HG03108 (cell line): ENCODE measurements at regions not wholly inside any gene's neighbourhood (a gene's known extent, or its start where the extent isn't known, plus 50 kb on each side); places are given as distances from the start of the nearest gene placed in this dataset.

Experiments used
- ATAC-seq: cut with Tn5 transposase; IDR thresholded peaks from one replicate; pipeline ENCODE4 v1.9.1; 2021; ENCODE audit warnings: moderate library complexity; ENCODE audit not compliant: unreplicated experiment

- ATAC-seq = no peak
Measured at GRCh38 chr7:41255113-41255512, 447.8 kb downstream of the INHBA start.

DNA sequence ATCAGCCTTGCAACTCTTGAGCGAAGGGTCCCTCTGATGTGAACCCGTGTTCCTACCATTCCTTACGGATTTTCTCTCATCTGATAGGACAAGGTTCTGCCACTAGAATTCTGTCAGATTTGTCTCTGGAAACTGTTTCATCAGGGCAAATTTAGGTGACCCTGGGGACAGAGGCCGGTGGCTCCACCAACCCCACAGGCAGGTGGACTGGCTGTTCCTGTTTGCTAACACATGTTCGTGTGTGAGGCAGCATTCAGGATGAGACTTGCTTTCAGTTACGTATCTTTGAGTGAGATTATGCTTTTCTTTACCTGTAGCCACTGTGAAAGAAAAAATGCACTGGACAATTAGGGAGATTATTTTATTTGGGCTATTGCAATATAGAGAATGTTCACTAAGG lies 449.9 kb downstream of the INHBA start:
- no peak for ATAC-seq

- ATAC-seq = no peak
Measured at GRCh38 chr7:41252551-41252950, 450.3 kb downstream of the INHBA start.

DNA sequence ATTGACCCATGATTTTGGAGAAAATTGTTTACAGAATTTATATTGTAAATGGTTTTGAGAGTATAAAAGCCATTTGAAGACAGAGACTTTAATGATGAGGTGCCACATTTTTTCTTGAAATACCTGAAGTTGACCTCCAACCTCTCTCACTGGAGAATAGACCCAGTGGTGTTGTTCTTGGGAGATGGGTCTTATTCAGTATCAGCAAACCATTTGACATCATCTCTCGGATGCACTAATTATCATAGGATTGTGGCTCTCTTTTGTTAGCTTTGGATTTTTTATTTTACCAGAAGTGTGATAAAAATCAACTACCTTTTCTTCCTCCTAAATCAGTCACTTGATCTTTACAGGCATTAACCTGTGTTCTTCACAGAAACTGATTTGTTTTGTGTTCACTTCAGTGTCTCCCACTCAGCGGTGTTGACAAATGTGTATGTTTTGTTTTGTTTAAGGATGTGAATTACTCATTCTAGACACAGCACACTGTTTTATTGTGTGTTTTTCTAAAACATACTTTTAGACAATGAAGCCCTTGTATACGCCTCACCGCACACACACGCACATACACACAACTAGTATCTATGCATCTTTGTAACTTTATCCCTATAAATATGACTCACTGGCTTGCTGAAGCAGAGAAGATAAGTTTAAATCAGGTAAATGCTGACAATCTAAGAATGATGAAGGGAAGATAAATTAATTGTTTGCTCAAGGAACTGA lies 455.6 kb downstream of the INHBA start:
- no peak for ATAC-seq

DNA sequence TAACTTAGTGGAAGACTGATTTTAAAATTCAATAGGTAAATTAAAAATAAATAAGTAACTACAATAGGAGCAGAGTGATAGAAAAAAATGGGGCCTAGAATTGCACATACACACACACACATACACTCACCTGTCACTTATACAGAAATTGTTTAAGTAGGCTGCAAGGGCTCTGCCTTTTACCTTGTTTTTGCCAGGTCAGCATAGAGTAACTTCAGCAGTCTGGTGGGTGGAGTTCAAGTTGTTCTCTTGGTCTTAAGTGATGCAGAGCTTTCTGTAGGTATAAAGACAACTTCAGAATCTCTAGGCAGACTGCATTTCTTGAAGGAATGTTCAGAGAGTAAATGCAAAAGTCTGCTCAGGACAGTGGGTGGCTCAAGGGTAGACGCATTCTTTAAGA lies 457.0 kb downstream of the INHBA start:
- ATAC-seq = no peak

DNA sequence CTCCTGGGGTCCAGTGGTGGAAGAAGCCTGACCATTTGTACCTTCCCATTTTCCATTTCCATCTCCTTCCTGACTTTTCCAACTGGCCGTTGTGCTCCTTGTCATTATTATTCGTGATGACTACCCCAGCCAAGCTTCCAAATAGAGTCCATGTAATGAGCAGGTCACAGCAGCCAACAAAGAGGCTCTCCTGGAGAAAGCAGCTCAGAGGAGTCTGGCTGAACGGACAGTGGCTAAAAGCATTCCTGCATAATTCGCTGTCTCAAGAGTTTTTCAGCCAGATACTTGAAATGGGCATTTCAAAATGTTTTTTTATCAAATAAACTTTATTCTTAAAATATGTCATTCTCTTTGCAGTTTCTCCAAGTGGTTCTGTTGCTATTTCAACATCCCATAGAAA lies 458.6 kb downstream of the INHBA start:
- no peak for ATAC-seq

GRCh38 chr7:41241641-41242040 lies 461.2 kb downstream of the INHBA start:
- no peak for ATAC-seq

DNA sequence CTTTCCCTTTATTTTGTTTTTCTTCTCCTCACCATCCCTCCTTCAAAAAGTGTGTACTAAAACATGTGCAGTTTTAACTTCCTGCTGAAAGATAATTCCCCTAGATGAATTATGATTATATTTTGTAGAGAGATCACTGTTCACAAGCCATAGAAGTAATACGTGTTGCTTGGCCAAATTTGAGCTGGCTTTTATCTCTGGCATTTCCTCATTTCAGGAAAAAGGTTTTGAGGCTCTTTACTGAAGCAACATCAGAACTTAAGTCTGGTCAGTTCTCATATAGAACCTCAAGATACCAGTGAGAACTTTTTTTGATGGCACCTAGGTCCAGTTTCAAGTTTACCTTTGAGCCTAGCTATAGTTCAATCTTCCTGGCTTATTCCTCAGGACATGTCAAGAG lies 463.3 kb downstream of the INHBA start:
- ATAC-seq = no peak

- no peak for ATAC-seq
Measured at GRCh38 chr7:41238851-41239331, 464.0 kb downstream of the INHBA start.

- ATAC-seq = no peak
Measured at GRCh38 chr7:41237956-41238355, 464.9 kb downstream of the INHBA start.

GRCh38 chr7:41232086-41232485 lies 470.8 kb downstream of the INHBA start:
- ATAC-seq = no peak

DNA sequence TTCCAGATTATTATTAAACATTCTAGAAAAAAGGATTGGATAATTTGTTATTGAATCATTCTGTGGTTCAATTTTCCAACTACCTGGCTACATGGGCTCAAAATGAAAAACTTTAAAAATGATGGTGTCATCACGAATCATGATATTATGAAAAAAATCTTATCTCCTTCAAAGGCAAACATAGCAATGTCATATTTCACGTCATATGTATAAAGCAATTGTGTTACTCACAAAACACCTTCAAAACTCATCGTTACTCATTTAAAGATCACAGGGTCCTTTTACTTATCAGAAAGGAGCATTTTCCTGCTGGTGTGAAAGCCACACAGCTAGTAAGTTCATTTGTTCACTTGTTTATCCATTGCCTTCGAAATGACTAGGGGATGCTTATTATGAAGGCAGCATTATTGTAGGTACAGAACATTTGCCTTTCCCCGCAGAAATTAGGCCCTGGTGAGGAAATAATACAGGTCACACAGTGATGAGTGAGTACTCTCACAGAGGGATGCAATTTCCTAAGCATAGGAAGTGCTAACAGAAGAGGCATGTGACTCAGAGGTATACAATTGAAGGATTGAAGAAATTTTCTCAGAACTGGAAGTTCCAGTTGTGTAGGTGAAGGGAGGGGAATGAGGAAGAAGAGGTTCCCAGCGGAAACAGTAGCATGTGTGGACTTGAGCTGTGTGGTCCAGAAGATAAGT lies 478.7 kb downstream of the INHBA start:
- no peak for ATAC-seq

GRCh38 chr7:41222746-41223145 lies 480.1 kb downstream of the INHBA start:
- ATAC-seq = no peak

GRCh38 chr7:41220266-41220665 lies 482.6 kb downstream of the INHBA start:
- ATAC-seq = no peak

GRCh38 chr7:41219276-41219675 lies 483.6 kb downstream of the INHBA start:
- no peak for ATAC-seq

DNA sequence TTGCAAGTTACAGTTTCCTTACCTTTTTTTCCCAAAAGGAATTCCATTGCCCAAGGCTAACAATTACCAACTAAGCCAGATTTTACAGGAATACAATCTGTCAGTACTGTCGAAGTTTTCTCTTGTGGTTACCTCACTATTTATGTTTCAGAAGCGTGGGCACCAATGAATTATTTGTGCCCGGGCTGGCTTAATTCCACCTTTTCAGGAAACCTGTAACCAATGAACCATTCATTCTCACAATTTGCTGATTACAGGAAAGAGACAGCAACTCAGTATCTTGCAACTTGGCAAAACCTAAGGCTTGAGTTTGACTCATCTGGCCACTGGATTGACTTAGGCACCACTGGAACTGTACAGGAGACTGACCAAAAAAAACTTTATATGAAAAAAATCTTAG lies 485.6 kb downstream of the INHBA start:
- ATAC-seq = no peak

DNA sequence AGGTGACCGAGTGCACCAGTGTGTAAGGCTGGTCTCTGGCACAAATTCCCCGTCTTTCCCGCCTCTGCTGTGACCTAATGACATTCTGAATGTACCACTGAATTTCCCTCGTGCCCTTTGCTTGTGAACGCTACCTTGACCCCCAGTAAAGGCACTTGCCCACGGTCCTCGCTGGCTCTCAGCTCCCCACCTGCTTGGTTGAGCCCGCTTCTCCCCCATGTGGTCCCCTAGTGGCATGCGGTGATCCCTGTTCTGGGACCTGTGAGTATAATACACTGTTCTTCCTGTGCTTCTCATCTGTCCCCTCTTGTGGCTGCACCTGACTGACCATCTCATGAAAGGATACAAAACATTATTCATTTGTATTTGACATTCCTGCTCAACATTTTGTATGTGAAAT lies 495.7 kb downstream of the INHBA start:
- ATAC-seq = no peak

DNA sequence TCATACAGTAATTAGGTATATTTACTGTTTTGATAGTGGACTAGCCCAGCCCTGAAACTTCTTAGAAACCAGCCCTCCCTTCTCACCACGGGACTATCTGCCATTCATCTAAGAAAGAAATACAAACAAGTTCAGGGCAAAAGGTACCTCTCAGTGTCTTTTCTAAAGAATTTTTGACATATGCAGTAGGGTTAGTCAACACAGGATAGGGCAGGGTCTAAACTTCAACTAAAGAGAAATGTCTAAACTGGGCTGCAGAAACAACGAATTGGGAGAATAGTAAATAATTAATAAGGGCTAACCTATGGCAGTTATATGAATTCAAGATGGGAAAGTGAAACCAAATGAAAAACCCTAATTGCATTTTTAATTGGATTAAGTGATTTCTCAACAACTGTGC lies 496.6 kb downstream of the INHBA start:
- no peak for ATAC-seq

- peak; percentile 51 for ATAC-seq
Measured at GRCh38 chr7:41205600-41205999, 497.3 kb downstream of the INHBA start.

DNA sequence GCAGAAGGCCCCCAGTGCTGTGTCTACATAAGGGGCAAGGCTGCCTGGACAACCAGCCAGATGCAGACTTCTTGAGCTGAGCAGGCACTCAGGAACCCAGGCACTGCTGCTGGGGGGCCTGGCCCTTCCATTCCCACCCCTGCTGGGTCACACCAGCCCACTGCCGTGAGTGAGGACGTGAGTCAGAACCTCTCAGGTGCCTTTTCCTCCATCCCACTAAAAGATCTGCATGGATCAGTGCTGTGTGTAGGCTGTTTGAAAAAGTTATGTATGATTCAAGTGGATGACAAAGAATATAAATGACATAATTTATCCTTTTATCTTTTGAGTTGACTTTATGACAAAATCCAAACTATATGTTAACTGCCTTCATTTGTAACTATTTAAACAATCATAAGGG lies 499.3 kb downstream of the INHBA start:
- no peak for ATAC-seq

GRCh38 chr7:41201021-41201420 lies 501.9 kb downstream of the INHBA start:
- no peak for ATAC-seq

DNA sequence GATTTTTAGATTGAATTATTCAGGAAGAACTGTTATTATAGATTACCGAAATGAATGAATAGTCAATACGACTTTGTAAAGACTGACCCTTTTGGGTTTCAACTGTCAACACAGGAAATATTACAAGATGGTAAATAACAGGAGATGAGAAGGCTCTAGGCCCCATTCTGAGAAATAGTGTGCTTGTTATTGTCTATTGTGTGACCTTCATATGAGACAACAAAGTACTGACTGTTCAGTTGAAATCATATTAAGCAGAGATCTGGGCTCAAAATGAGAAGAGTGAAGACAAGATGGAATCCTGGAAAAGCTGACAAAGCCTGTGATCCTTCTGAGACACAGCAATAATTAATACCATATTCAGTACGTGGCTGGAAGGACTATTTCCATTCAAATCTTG lies 503.8 kb downstream of the INHBA start:
- ATAC-seq = no peak

DNA sequence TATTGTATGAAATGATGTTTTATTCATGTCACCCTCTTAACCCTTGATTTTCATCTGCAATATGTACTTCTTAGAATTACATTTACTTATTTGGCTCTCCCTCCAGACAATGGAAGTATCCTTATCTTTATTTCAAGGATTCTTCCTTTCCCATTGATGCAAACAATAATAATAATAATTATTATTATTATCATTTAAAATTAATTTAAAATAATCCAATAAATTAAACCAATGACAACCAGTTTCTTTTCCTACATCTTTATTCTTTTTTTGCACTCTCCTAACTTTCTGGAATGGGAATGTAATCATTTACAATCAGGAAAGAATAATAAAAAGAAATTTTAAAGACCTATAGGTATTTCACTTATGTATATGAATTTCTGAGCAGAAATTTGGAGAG lies 504.4 kb downstream of the INHBA start:
- no peak for ATAC-seq
